GM03348 (cell line): ENCODE measurements at regions not wholly inside any gene's neighbourhood (a gene's known extent, or its start where the extent isn't known, plus 50 kb on each side); places are given as distances from the start of the nearest gene placed in this dataset.
A peak's percentile ranks its signal among the peaks of the same experiment; 100 is the strongest.

ENCODE experiments used
- DNase-seq: peaks from one replicate; pipeline ENCODE4 v3.0.0; 2012; ENCODE audit warnings: low spot score

- no peak for DNase-seq
These were observed 130.9 kb downstream of the PAX1 start for GRCh38 chr20:21836346-21836745.

GRCh38 chr20:21835042-21835441 lies 129.6 kb downstream of the PAX1 start:
- DNase-seq: no peak

DNA sequence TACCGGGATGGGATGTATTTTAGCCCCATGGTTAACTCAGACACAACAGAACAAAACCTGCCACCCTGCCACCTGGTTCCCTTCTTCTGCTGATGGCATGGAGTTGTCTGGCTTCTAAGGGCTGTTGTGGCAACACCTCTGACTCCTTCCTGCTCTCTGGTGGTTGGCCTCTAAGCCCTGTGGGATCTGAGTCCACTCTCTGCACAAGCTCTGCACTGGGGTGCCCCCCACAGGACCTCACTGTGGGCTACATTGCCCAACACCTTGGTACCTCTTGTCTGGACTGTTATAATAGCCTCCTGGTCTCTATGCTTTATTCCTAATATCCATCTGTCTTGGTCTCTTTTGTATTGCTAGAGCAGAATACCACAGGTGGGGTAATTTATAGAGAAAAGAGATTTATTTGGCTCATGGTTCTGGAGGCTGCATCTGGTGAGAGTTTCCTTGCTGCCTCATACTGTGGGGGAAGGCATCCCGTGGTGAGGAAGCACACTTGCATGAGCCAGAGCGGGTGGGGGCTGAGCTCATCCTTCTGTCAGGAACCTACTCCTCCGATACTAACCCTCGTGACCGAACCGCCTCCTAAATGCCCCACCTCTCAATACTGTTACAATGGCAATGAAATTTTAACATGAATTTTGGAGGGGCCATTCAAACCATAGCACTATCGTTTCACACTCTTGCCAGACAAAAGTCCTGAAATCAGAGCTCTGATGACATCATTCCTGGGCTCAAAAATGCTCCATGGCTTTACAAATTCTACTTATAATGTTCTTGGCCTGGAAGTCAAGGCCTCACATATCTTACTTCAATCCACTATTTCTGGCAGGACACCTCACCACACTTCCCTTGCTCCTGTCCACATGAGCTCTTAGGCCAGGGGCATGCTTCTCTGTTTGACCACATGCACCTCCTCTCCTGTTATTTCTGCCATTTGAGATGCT lies 127.2 kb downstream of the PAX1 start:
- DNase-seq: no peak

DNA sequence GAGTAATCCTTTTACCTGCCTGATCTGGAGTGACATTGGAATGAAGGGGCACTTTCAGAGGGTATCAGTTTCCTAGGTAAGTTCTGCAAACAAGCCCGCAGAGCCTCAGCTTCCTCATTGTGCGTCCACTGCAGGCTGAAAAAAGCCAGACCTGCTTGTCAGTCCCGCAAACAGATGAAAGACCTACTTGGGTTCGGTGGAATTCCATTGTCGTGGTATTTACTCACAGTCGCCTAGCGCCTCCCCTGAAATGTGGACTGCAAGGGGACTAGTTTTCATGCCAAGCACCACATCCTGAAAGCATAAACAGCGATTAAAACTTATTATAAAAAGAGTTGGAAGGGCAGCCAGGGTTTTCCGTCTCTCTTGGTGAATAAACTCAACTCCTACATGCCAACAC lies 121.5 kb downstream of the PAX1 start:
- DNase-seq: no peak

GRCh38 chr20:21821358-21821757 lies 115.9 kb downstream of the PAX1 start:
- no peak for DNase-seq

DNA sequence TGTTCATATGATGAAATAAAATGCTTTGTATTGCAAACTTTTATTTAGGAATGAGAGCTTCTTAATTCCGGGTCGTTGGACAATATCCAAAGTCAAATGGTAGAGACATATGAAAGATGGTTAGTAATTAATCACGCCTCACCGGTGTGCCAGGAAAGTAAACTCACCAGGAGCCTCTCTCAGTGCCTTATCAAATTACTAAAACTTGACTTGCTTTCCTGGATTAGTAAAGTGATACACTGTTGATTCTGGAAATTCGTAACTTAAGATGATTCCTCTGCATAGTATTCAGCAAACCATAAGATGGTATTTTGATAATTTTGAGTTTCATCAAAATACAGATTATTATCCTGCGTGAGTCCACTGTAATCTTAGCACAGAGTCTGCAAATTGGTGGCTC lies 115.2 kb downstream of the PAX1 start:
- DNase-seq: no peak

- no peak for DNase-seq
These were observed 114.6 kb downstream of the PAX1 start for GRCh38 chr20:21820045-21820444.

DNA sequence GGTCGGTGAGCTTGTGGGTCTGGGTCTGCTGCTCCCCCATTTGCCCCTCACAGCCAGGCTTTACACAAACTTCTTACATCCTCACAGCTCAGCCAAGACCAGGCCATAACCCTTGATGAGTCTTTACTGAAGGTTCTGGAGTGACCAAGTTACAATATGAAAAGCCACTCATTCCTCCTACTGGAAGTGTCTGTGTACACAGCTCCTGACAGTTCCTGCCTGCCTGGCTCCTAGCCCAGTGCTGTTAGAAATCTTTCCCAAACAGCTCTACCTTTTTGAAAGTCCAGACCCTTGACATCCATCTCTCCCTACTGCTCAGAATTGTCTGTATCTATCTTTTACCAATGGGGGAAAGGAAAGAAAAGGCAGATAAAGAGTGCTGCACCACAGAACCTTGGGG lies 106.9 kb downstream of the PAX1 start:
- no peak for DNase-seq

- DNase-seq: no peak
These were observed 104.6 kb downstream of the PAX1 start for GRCh38 chr20:21809961-21810523.

DNA sequence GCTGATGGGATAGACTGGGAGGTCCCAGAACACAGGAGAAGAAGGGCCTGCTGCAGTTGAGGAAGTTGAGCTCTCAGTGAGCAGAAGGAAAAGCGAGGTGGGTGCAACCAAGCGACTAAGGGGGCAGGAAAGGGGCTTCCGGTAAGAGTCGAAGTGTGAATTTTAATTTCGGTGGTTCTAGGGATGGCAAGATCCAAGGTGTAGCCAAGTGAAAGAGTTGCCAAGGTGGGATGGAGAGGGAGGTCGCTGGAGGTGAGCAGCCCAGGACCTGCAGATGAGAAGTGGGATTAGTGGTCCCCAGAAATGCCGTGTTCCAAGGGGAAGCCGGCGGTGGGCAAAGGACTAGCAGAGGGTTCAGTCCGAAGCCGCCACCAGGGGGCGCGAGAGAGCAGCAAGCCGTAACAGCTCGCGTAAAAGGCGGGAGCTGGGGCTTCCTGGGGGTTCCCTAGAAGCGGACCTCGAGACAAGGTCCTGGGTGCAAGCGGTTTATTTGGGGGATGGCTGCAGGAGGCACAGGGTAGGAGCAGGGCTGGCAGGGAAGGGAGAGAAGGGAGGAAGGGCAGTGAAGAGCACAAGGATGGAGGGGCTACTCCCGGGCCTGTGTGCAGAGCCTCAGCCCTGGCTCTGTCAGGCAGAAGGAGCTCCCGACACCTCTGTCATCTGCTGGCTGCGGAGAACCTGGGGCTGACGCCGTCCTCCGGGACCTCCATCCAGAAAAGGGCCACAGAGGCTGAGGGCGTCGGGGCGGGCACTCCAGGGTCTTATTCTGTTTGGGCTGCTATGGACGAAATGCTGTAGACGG lies 103.6 kb downstream of the PAX1 start:
- DNase-seq: peak; percentile 50

DNA sequence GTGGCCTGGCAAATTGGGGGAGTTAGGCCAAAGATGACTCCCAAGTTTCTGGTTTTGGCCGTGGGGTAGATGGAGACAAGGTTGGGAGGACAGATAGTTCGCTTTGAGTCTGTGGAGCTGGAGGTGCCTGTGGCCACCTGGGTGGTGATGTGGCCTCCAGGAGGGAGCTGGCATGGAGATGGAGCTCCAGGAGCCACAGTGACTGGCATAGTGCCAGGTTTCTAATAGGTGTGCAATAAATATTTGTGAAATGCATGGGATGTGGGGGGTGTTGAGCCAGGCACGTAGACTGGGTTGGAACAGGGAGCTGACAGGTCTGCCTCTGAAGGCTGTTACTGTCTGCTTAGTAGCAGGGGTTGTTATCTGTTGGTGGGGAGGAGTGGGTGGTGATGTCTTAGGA lies 102.7 kb downstream of the PAX1 start:
- DNase-seq: no peak

- no peak for DNase-seq
These were observed 99.3 kb downstream of the PAX1 start for GRCh38 chr20:21804802-21805201.

GRCh38 chr20:21801193-21801592 lies 95.7 kb downstream of the PAX1 start:
- DNase-seq: no peak

DNA sequence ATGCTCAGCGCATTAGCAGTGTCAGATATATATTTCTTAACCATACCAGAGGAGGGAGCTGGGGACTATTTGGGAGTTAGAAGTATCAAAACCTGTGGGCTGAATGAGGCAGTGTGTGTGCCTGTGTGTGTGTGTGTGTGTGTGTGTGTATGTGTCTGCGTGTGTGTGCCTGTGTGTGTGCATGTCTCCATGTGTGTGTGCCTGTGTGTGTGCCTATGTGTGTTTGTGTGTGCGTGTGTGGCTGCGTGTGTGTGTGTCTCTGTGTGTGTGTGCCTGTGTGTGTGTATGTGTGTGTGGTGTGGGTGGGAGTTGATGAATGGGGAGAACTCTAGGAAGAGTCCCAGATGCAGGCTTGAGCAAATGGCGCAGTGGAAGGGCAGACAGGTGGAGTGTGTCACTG lies 92.9 kb downstream of the PAX1 start:
- DNase-seq: no peak

DNA sequence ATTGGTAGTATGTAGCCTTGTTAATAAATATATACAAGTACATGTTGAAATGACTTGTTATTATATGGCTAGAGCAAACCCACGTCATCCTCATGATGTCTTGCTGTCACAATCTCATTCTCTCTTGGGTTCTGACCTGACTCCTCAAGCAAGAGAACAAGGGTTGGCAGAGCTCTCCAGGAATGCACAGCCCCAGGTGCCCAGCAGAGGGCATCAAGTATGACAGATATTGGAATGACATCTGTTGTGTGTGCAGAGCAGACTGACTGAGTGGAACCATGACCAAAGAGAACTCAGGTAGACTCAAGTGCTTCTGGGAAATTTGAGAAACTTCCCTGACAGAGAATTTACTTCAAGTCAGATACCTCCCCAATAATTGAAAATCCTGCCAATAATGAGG lies 90.6 kb downstream of the PAX1 start:
- DNase-seq: no peak

- DNase-seq: no peak
These were observed 82.6 kb downstream of the PAX1 start for GRCh38 chr20:21788082-21788481.

DNA sequence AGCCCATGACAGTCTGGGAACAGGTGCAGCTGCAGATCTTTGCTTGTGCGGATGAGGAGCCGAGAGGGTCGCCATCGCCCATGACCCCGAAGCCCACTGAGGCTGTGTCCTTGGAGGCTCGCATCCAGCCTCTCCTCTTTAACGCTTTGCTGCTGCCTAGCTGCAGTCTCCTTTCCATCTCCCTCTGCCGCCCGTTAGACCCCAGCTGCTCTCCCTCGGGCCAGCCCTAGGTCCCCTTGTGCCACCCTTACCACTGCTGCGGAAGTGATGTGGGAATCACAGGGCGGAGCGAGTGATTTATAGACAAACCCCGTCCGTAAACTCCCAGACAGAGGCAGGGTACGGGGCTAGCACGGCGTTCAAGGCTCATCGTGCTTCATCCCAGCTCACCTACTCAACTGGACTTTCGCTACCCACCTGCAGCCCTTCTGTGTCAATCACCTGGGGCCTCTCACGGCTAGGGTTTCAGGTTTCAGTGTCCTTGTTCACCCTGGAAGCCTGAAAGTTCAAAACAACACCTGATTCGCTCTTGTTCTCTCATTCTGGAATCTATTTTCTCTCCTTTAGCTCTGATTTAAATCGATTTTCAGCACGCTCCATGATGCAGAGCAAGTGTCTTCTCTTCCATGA lies 76.1 kb downstream of the PAX1 start:
- DNase-seq: no peak

DNA sequence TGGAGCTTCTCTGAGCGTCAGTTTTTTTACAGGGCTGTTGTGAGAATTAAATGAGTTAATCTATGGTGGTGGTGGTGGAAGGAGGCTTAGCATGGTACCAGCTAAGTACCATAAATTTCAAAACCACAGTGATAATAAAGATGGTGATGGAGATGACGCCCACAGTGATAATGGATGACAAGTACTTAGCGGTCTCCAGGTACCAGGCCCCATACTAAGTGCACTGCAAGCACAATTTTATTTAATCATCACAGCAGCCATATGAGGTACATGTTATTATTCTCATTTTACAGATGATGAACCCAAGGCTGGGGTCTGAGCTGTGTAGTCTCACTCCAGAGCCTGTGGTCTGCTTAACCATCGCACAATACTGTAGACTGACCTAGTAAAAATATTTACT lies 75.1 kb downstream of the PAX1 start:
- DNase-seq: no peak
